AG04450 (cell line): ENCODE measurements at regions not wholly inside any gene's neighbourhood (a gene's known extent, or its start where the extent isn't known, plus 50 kb on each side); places are given as distances from the start of the nearest gene placed in this dataset.

ENCODE experiments used
- CTCF ChIA-PET: fragments of 300-600, 350-600 bp; formaldehyde crosslinking; extraction: SDS; loops from one replicate; lab custom pipeline; 2022; ENCODE audit warnings: antibody characterized with exemption, inconsistent platforms; lab: Charles Lee
- POLR2A ChIA-PET: fragments of 350-600 bp; formaldehyde crosslinking; extraction: SDS; loops from one replicate; lab custom pipeline; 2021; ENCODE audit warnings: antibody characterized with exemption, inconsistent platforms; lab: Yijun Ruan, JAX
- DNase-seq: peaks from one replicate; pipeline ENCODE4 v3.0.0-alpha.2; 2011; ENCODE audit warnings: low read depth, low spot score
- H3K27ac ChIP-seq: one replicate; pipeline ENCODE4 v1.5.1; 2012; ENCODE audit warnings: low read depth, low read length, control low read depth
- H3K27me3 ChIP-seq: one replicate; pipeline ENCODE4 v1.6.0; 2012; ENCODE audit warnings: low read length; ENCODE audit not compliant: control insufficient read depth, insufficient read depth
- H3K4me3 ChIP-seq: 2 replicates; pipeline ENCODE4 v1.5.1; 2011; ENCODE audit warnings: mild to moderate bottlenecking, low read depth, low read length, control low read depth
- H3K9me3 ChIP-seq: 2 replicates; pipeline ENCODE4 v1.5.1; 2012; ENCODE audit warnings: low read length; ENCODE audit not compliant: control insufficient read depth, insufficient read depth
- CTCF ChIP-seq: IDR thresholded peaks from 2 replicates; pipeline ENCODE4 v1.5.1; 2011; ENCODE audit warnings: low read depth, low read length, control low read depth, inconsistent platforms

GRCh38 chr6:95017922-95018321, 559.4 kb upstream of the MANEA start:
- no peaks in the 10 kb centered on the region for H3K9me3 ChIP-seq
- no peak for DNase-seq
- no peak overlapping the region for H3K27ac ChIP-seq
- TF ChIP-seq CTCF = no peak
- H3K4me3 ChIP-seq = no peak overlapping the region
- no peaks in the 10 kb centered on the region for H3K27me3 ChIP-seq
- ChIA-PET CTCF (no interaction called here), POLR2A (no interaction called here)
